Mesothelial cell of epicardium (in vitro differentiated cells): ENCODE measurements at regions not wholly inside any gene's neighbourhood (a gene's known extent, or its start where the extent isn't known, plus 50 kb on each side); places are given as distances from the start of the nearest gene placed in this dataset.

ENCODE experiments used
- DNase-seq, 2 experiments: peaks; one replicate each; pipeline ENCODE4 v3.0.0; 2021; ENCODE audit warnings: low spot score in 2 of 2; ENCODE audit not compliant: unreplicated experiment in 2 of 2
- H3K27ac Mint-ChIP-seq: 2 replicates; pipeline ENCODE4 v1.8.0; 2021; ENCODE audit warnings: mixed read lengths
- H3K27me3 Mint-ChIP-seq: 2 replicates; pipeline ENCODE4 v1.8.0; 2021; ENCODE audit warnings: low read depth, mixed read lengths
- H3K36me3 Mint-ChIP-seq: 2 replicates; pipeline ENCODE4 v1.8.0; 2021; ENCODE audit warnings: mixed read lengths
- H3K4me1 Mint-ChIP-seq: 2 replicates; pipeline ENCODE4 v1.8.0; 2021; ENCODE audit warnings: mixed read lengths
- H3K4me3 Mint-ChIP-seq: 2 replicates; pipeline ENCODE4 v1.8.0; 2021; ENCODE audit warnings: mild to moderate bottlenecking, moderate library complexity, mixed read lengths
- H3K9me3 Mint-ChIP-seq: 2 replicates; pipeline ENCODE4 v1.8.0; 2021; ENCODE audit warnings: mixed read lengths
- CTCF ChIP-seq: fragments of 200-600 bp; sonication (generic); IDR thresholded peaks from one replicate; pipeline ENCODE4 v1.5.0; 2021; ENCODE audit warnings: antibody characterized with exemption; ENCODE audit not compliant: unreplicated experiment

GRCh38 chr1:58211869-58212268 lies 334.7 kb downstream of the OMA1 start:
- H3K27me3 Mint-ChIP-seq: peaks cover 17% of the 10 kb centered on the region
- peaks cover 3% of the 10 kb centered on the region for H3K9me3 Mint-ChIP-seq
- no peak for TF ChIP-seq CTCF
- no peak for DNase-seq
- no peaks in the 10 kb centered on the region for H3K36me3 Mint-ChIP-seq
- no peaks in the 10 kb centered on the region for H3K4me1 Mint-ChIP-seq
- no peak overlapping the region for H3K4me3 Mint-ChIP-seq
- no peak overlapping the region for H3K27ac Mint-ChIP-seq

GRCh38 chr1:58209575-58209974 lies 337.0 kb downstream of the OMA1 start:
- no peak overlapping the region for H3K4me3 Mint-ChIP-seq
- no peak for TF ChIP-seq CTCF
- H3K4me1 Mint-ChIP-seq: no peaks in the 10 kb centered on the region
- no peaks in the 10 kb centered on the region for H3K36me3 Mint-ChIP-seq
- no peak for DNase-seq
- H3K9me3 Mint-ChIP-seq: no peaks in the 10 kb centered on the region
- peaks cover 18% of the 10 kb centered on the region for H3K27me3 Mint-ChIP-seq
- no peak overlapping the region for H3K27ac Mint-ChIP-seq

GRCh38 chr1:58206749-58207148 lies 339.8 kb downstream of the OMA1 start:
- peaks cover 26% of the 10 kb centered on the region for H3K27me3 Mint-ChIP-seq
- no peaks in the 10 kb centered on the region for H3K36me3 Mint-ChIP-seq
- no peak overlapping the region for H3K4me3 Mint-ChIP-seq
- no peak for TF ChIP-seq CTCF
- no peak for DNase-seq
- no peak overlapping the region for H3K27ac Mint-ChIP-seq
- no peaks in the 10 kb centered on the region for H3K4me1 Mint-ChIP-seq
- no peaks in the 10 kb centered on the region for H3K9me3 Mint-ChIP-seq

GRCh38 chr1:58204284-58204683 lies 342.2 kb downstream of the OMA1 start:
- H3K27me3 Mint-ChIP-seq: peaks cover 31% of the 10 kb centered on the region
- DNase-seq: no peak
- H3K36me3 Mint-ChIP-seq: no peaks in the 10 kb centered on the region
- peaks cover 1% of the 10 kb centered on the region for H3K4me1 Mint-ChIP-seq
- no peaks in the 10 kb centered on the region for H3K9me3 Mint-ChIP-seq
- no peak overlapping the region for H3K4me3 Mint-ChIP-seq
- no peak for TF ChIP-seq CTCF
- no peak overlapping the region for H3K27ac Mint-ChIP-seq

GRCh38 chr1:58201492-58202106 lies 344.9 kb downstream of the OMA1 start:
- Mint-ChIP-seq H3K27me3 (peaks cover 49% of the 10 kb centered on the region), H3K9me3 (no peaks in the 10 kb centered on the region), H3K4me3 (no peak overlapping the region), H3K4me1 (peaks cover 1% of the 10 kb centered on the region), H3K36me3 (no peaks in the 10 kb centered on the region), H3K27ac (no peak overlapping the region)
- DNase-seq: no peak
- TF ChIP-seq CTCF: no peak

GRCh38 chr1:58200437-58200836 lies 346.1 kb downstream of the OMA1 start:
- Mint-ChIP-seq H3K9me3 (no peaks in the 10 kb centered on the region), H3K27ac (no peak overlapping the region), H3K36me3 (no peaks in the 10 kb centered on the region), H3K4me1 (peaks cover 1% of the 10 kb centered on the region), H3K27me3 (peaks cover 56% of the 10 kb centered on the region), H3K4me3 (no peak overlapping the region)
- no peak for DNase-seq
- TF ChIP-seq CTCF: no peak
